Activated B cell treated with CpG ODN at 0.5 μM for 24 hours (primary cell): ENCODE measurements at regions not wholly inside any gene's neighbourhood (a gene's known extent, or its start where the extent isn't known, plus 50 kb on each side); places are given as distances from the start of the nearest gene placed in this dataset.

Source experiments
- ATAC-seq: fragments of 200-7000 bp; cut with Tn5 transposase; one replicate; pipeline ENCODE4 v1.10.0; 2021; ENCODE audit warnings: low read depth, mild to moderate bottlenecking, moderate library complexity
- CTCF ChIA-PET: fragments of 350-600 bp; sonication (Branson Sonifier 250); formaldehyde crosslinking; loops from one replicate; lab custom pipeline; 2021; ENCODE audit warnings: antibody characterized with exemption; lab: Charles Lee
- POLR2A ChIA-PET: fragments of 350-600 bp; sonication (Branson Sonifier 250); formaldehyde crosslinking; loops from one replicate; lab custom pipeline; 2021; ENCODE audit warnings: antibody characterized with exemption; lab: Charles Lee
- DNase-seq: peaks from one replicate; pipeline ENCODE4 v3.0.0; 2022
- H3K27ac Mint-ChIP-seq: one replicate; pipeline ENCODE4 v1.8.0; 2020; ENCODE audit warnings: mixed read lengths
- H3K27me3 Mint-ChIP-seq: one replicate; pipeline ENCODE4 v1.8.0; 2021; ENCODE audit warnings: mixed read lengths
- H3K36me3 Mint-ChIP-seq: one replicate; pipeline ENCODE4 v1.8.0; 2021; ENCODE audit warnings: low read depth, mixed read lengths
- H3K4me1 Mint-ChIP-seq: one replicate; pipeline ENCODE4 v1.8.0; 2021; ENCODE audit warnings: mixed read lengths
- H3K4me3 Mint-ChIP-seq: one replicate; pipeline ENCODE4 v1.8.0; 2020; ENCODE audit warnings: mild to moderate bottlenecking, mixed read lengths
- H3K9me3 Mint-ChIP-seq: one replicate; pipeline ENCODE4 v1.8.0; 2020; ENCODE audit warnings: mixed read lengths
- CTCF ChIP-seq: fragments of 200-600 bp; IDR thresholded peaks from one replicate; pipeline ENCODE4 v1.8.0; 2022; ENCODE audit warnings: antibody characterized with exemption, mild to moderate bottlenecking
- intact Hi-C: fragments of 100-400 bp; cut with micrococcal nuclease; formaldehyde crosslinking; loops from one replicate; pipeline ENCODE4 v1.15.1; 2024

- Mint-ChIP-seq H3K36me3 (no peaks in the 10 kb centered on the region), H3K9me3 (no peaks in the 10 kb centered on the region), H3K27ac (no peak overlapping the region), H3K4me3 (no peak overlapping the region), H3K4me1 (no peaks in the 10 kb centered on the region), H3K27me3 (no peaks in the 10 kb centered on the region)
- POLR2A ChIA-PET = no interaction called here
- TF ChIP-seq CTCF = no peak
- no peak for ATAC-seq
- intact Hi-C loops = no loop called here
- no peak for DNase-seq
- CTCF ChIA-PET = no interaction called here
Measured at GRCh38 chr10:133017203-133017601, 70.5 kb upstream of the ADGRA1 start.

GRCh38 chr10:133016493-133017202 is 71.1 kb upstream of the ADGRA1 start:
- H3K9me3 Mint-ChIP-seq = no peaks in the 10 kb centered on the region
- ChIA-PET CTCF (no interaction called here), POLR2A (no interaction called here)
- intact Hi-C loops = no loop called here
- no peak overlapping the region for H3K27ac Mint-ChIP-seq
- no peak overlapping the region for H3K4me3 Mint-ChIP-seq
- no peaks in the 10 kb centered on the region for H3K27me3 Mint-ChIP-seq
- ATAC-seq = no peak
- TF ChIP-seq CTCF = no peak
- no peak for DNase-seq
- H3K36me3 Mint-ChIP-seq = no peaks in the 10 kb centered on the region
- H3K4me1 Mint-ChIP-seq = no peaks in the 10 kb centered on the region

GRCh38 chr10:133015816-133016462 is 71.8 kb upstream of the ADGRA1 start:
- DNase-seq (no peak), ATAC-seq (no peak)
- no peak for TF ChIP-seq CTCF
- intact Hi-C loops = no loop called here
- H3K27ac Mint-ChIP-seq = no peak overlapping the region
- H3K36me3 Mint-ChIP-seq = no peaks in the 10 kb centered on the region
- no peaks in the 10 kb centered on the region for H3K27me3 Mint-ChIP-seq
- H3K9me3 Mint-ChIP-seq = no peaks in the 10 kb centered on the region
- CTCF ChIA-PET = no interaction called here
- H3K4me1 Mint-ChIP-seq = no peaks in the 10 kb centered on the region
- POLR2A ChIA-PET = no interaction called here
- no peak overlapping the region for H3K4me3 Mint-ChIP-seq

- no peaks in the 10 kb centered on the region for H3K4me1 Mint-ChIP-seq
- TF ChIP-seq CTCF = no peak
- no peaks in the 10 kb centered on the region for H3K27me3 Mint-ChIP-seq
- no peak overlapping the region for H3K4me3 Mint-ChIP-seq
- intact Hi-C loops = no loop called here
- H3K36me3 Mint-ChIP-seq = no peaks in the 10 kb centered on the region
- ChIA-PET POLR2A (no interaction called here), CTCF (no interaction called here)
- no peak for ATAC-seq
- no peak for DNase-seq
- no peak overlapping the region for H3K27ac Mint-ChIP-seq
- no peaks in the 10 kb centered on the region for H3K9me3 Mint-ChIP-seq
Measured at GRCh38 chr10:133015321-133015720, 72.4 kb upstream of the ADGRA1 start.

GRCh38 chr10:133014416-133015210 is 72.2 kb upstream of the CFAP46 start:
- Mint-ChIP-seq H3K4me1 (no peaks in the 10 kb centered on the region), H3K36me3 (no peaks in the 10 kb centered on the region), H3K27ac (no peak overlapping the region), H3K9me3 (no peaks in the 10 kb centered on the region), H3K27me3 (no peaks in the 10 kb centered on the region), H3K4me3 (no peak overlapping the region)
- no peak for TF ChIP-seq CTCF
- ChIA-PET CTCF (no interaction called here), POLR2A (no interaction called here)
- DNase-seq (no peak), ATAC-seq (no peak)
- intact Hi-C loops = no loop called here
